ENCODE measurements at regions not wholly inside any gene's neighbourhood (a gene's known extent, or its start where the extent isn't known, plus 50 kb on each side); places are given as distances from the start of the nearest gene placed in this dataset.

GRCh38 chr20:24206995-24207394 lies 218.4 kb upstream of the GGTLC1 start:
- Mint-ChIP-seq H3K9me3 (peaks cover 14% of the 10 kb centered on the region), H3K4me3 (no peak overlapping the region)
- POLR2A ChIA-PET = no interaction called here

GRCh38 chr20:24203526-24204183 lies 215.1 kb upstream of the GGTLC1 start:
- Mint-ChIP-seq H3K36me3 (ENCODE audit: low read depth) (no peaks in the 10 kb centered on the region), H3K9me3 (peaks cover 12% of the 10 kb centered on the region), H3K4me1 (no peaks in the 10 kb centered on the region), H3K4me3 (no peak overlapping the region), H3K27ac (no peak overlapping the region), H3K27me3 (no peaks in the 10 kb centered on the region)
- ChIA-PET CTCF (no interaction called here), POLR2A (no interaction called here)
- no peak for DNase-seq

More at GRCh38 chr20:24206995-24207394, 218.4 kb upstream of the GGTLC1 start:
- Mint-ChIP-seq H3K27ac (no peak overlapping the region), H3K36me3 (ENCODE audit: low read depth) (no peaks in the 10 kb centered on the region), H3K4me1 (no peaks in the 10 kb centered on the region), H3K27me3 (peaks cover 9% of the 10 kb centered on the region)
- no peak for DNase-seq
- CTCF ChIA-PET = no interaction called here

- no peak for DNase-seq
- no peaks in the 10 kb centered on the region for H3K36me3 Mint-ChIP-seq (ENCODE audit: low read depth)
- ChIA-PET CTCF (no interaction called here), POLR2A (no interaction called here)
- no peaks in the 10 kb centered on the region for H3K4me1 Mint-ChIP-seq
- H3K4me3 Mint-ChIP-seq = no peak overlapping the region
- no peak overlapping the region for H3K27ac Mint-ChIP-seq
- no peaks in the 10 kb centered on the region for H3K27me3 Mint-ChIP-seq
- H3K9me3 Mint-ChIP-seq = no peaks in the 10 kb centered on the region
Observed at GRCh38 chr20:24199501-24199900, 210.9 kb upstream of the GGTLC1 start.

- POLR2A ChIA-PET = no interaction called here
- no peaks in the 10 kb centered on the region for H3K9me3 Mint-ChIP-seq
Observed at GRCh38 chr20:24194143-24194542, 205.6 kb upstream of the GGTLC1 start.

GRCh38 chr20:24190905-24191304 lies 202.3 kb upstream of the GGTLC1 start:
- H3K27ac Mint-ChIP-seq = no peak overlapping the region

More at GRCh38 chr20:24194143-24194542, 205.6 kb upstream of the GGTLC1 start:
- CTCF ChIA-PET = no interaction called here
- H3K36me3 Mint-ChIP-seq (ENCODE audit: low read depth) = no peaks in the 10 kb centered on the region
- no peak overlapping the region for H3K4me3 Mint-ChIP-seq
- H3K4me1 Mint-ChIP-seq = no peaks in the 10 kb centered on the region
- H3K27me3 Mint-ChIP-seq = no peaks in the 10 kb centered on the region
- no peak for DNase-seq
- H3K27ac Mint-ChIP-seq = no peak overlapping the region

GRCh38 chr20:24185791-24186190 lies 197.2 kb upstream of the GGTLC1 start:
- Mint-ChIP-seq H3K4me3 (no peak overlapping the region), H3K27me3 (peaks cover 4% of the 10 kb centered on the region), H3K27ac (no peak overlapping the region), H3K4me1 (no peaks in the 10 kb centered on the region), H3K9me3 (no peaks in the 10 kb centered on the region), H3K36me3 (ENCODE audit: low read depth) (no peaks in the 10 kb centered on the region)
- DNase-seq = no peak
- ChIA-PET POLR2A (no interaction called here), CTCF (no interaction called here)

More at GRCh38 chr20:24190905-24191304, 202.3 kb upstream of the GGTLC1 start:
- H3K36me3 Mint-ChIP-seq (ENCODE audit: low read depth) = no peaks in the 10 kb centered on the region
- H3K4me1 Mint-ChIP-seq = no peaks in the 10 kb centered on the region
- ChIA-PET CTCF (no interaction called here), POLR2A (no interaction called here)
- H3K4me3 Mint-ChIP-seq = no peak overlapping the region
- no peaks in the 10 kb centered on the region for H3K9me3 Mint-ChIP-seq
- no peak for DNase-seq
- no peaks in the 10 kb centered on the region for H3K27me3 Mint-ChIP-seq

GRCh38 chr20:24181151-24181550 lies 192.6 kb upstream of the GGTLC1 start:
- DNase-seq = no peak
- CTCF ChIA-PET = no interaction called here
- Mint-ChIP-seq H3K36me3 (ENCODE audit: low read depth) (no peaks in the 10 kb centered on the region), H3K27me3 (peaks cover 4% of the 10 kb centered on the region), H3K4me3 (no peak overlapping the region), H3K4me1 (no peaks in the 10 kb centered on the region), H3K9me3 (no peaks in the 10 kb centered on the region), H3K27ac (no peak overlapping the region)
- POLR2A ChIA-PET = no interaction called here

- H3K27me3 Mint-ChIP-seq = peaks cover 21% of the 10 kb centered on the region
- H3K27ac Mint-ChIP-seq = no peak overlapping the region
- H3K36me3 Mint-ChIP-seq (ENCODE audit: low read depth) = no peaks in the 10 kb centered on the region
- DNase-seq = no peak
- CTCF ChIA-PET = no interaction called here
- no peak overlapping the region for H3K4me3 Mint-ChIP-seq
- POLR2A ChIA-PET = no interaction called here
- no peaks in the 10 kb centered on the region for H3K9me3 Mint-ChIP-seq
- H3K4me1 Mint-ChIP-seq = no peaks in the 10 kb centered on the region
Observed at GRCh38 chr20:24169256-24169655, 180.7 kb upstream of the GGTLC1 start.

- no peak for DNase-seq
Observed at GRCh38 chr20:24166412-24166811, 177.8 kb upstream of the GGTLC1 start.

GRCh38 chr20:24166123-24166381 lies 177.5 kb upstream of the GGTLC1 start:
- H3K27ac Mint-ChIP-seq = no peak overlapping the region
- no peak overlapping the region for H3K4me3 Mint-ChIP-seq
- H3K4me1 Mint-ChIP-seq = no peaks in the 10 kb centered on the region
- peaks cover 5% of the 10 kb centered on the region for H3K27me3 Mint-ChIP-seq
- no peaks in the 10 kb centered on the region for H3K9me3 Mint-ChIP-seq
- no peak for DNase-seq
- ChIA-PET POLR2A (no interaction called here), CTCF (no interaction called here)
- no peaks in the 10 kb centered on the region for H3K36me3 Mint-ChIP-seq (ENCODE audit: low read depth)

More at GRCh38 chr20:24166412-24166811, 177.8 kb upstream of the GGTLC1 start:
- POLR2A ChIA-PET = no interaction called here
- no peaks in the 10 kb centered on the region for H3K36me3 Mint-ChIP-seq (ENCODE audit: low read depth)
- CTCF ChIA-PET = no interaction called here
- no peak overlapping the region for H3K4me3 Mint-ChIP-seq
- H3K27me3 Mint-ChIP-seq = peaks cover 9% of the 10 kb centered on the region
- H3K4me1 Mint-ChIP-seq = no peaks in the 10 kb centered on the region
- no peak overlapping the region for H3K27ac Mint-ChIP-seq
- H3K9me3 Mint-ChIP-seq = no peaks in the 10 kb centered on the region

GRCh38 chr20:24165301-24166122 lies 176.9 kb upstream of the GGTLC1 start:
- CTCF ChIA-PET = interaction anchor here (0.9 to 1.3 kb wide), 3 partner anchors 9 to 74 kb away, joined by 3 to 4 read pairs (median 3); no protein-coding TSS in a partner anchor
- Mint-ChIP-seq H3K27me3 (no peaks in the 10 kb centered on the region), H3K4me1 (no peaks in the 10 kb centered on the region), H3K36me3 (ENCODE audit: low read depth) (no peaks in the 10 kb centered on the region), H3K9me3 (no peaks in the 10 kb centered on the region), H3K27ac (no peak overlapping the region), H3K4me3 (no peak overlapping the region)
- POLR2A ChIA-PET = no interaction called here
- no peak for DNase-seq

GRCh38 chr20:24164360-24164759 lies 175.8 kb upstream of the GGTLC1 start:
- ChIA-PET CTCF (interaction anchor here (1.3 kb wide), 1 partner anchor 63 kb away, joined by 4 read pairs; no protein-coding TSS in a partner anchor), POLR2A (no interaction called here)
- no peaks in the 10 kb centered on the region for H3K27me3 Mint-ChIP-seq
- H3K27ac Mint-ChIP-seq = no peak overlapping the region
- H3K9me3 Mint-ChIP-seq = no peaks in the 10 kb centered on the region
- no peaks in the 10 kb centered on the region for H3K4me1 Mint-ChIP-seq
- DNase-seq = peak; percentile 41
- H3K4me3 Mint-ChIP-seq = no peak overlapping the region
- H3K36me3 Mint-ChIP-seq (ENCODE audit: low read depth) = no peaks in the 10 kb centered on the region

GRCh38 chr20:24163506-24163905 lies 174.9 kb upstream of the GGTLC1 start:
- CTCF ChIA-PET = interaction anchor here (1.3 kb wide), 1 partner anchor 8 kb away, joined by 5 read pairs; no protein-coding TSS in a partner anchor
- Mint-ChIP-seq H3K4me3 (no peak overlapping the region), H3K9me3 (no peaks in the 10 kb centered on the region), H3K4me1 (no peaks in the 10 kb centered on the region), H3K36me3 (ENCODE audit: low read depth) (no peaks in the 10 kb centered on the region), H3K27me3 (peaks cover 1% of the 10 kb centered on the region), H3K27ac (no peak overlapping the region)
- POLR2A ChIA-PET = no interaction called here
- DNase-seq = no peak

Data from activated CD4-positive, alpha-beta memory T cell treated with anti-CD3 and anti-CD28 coated beads, Interleukin-2, amount 10 ng/mL, durations not matched to agents 7 days and 5 days (primary cell).